OCI-M2 (cell line): ENCODE measurements at regions not wholly inside any gene's neighbourhood (a gene's known extent, or its start where the extent isn't known, plus 50 kb on each side); places are given as distances from the start of the nearest gene placed in this dataset.

Source experiments
- DNase-seq: peaks from one replicate; lab custom pipeline; 2025; ENCODE audit not compliant: unreplicated experiment; lab: John Stamatoyannopoulos, UW

DNA sequence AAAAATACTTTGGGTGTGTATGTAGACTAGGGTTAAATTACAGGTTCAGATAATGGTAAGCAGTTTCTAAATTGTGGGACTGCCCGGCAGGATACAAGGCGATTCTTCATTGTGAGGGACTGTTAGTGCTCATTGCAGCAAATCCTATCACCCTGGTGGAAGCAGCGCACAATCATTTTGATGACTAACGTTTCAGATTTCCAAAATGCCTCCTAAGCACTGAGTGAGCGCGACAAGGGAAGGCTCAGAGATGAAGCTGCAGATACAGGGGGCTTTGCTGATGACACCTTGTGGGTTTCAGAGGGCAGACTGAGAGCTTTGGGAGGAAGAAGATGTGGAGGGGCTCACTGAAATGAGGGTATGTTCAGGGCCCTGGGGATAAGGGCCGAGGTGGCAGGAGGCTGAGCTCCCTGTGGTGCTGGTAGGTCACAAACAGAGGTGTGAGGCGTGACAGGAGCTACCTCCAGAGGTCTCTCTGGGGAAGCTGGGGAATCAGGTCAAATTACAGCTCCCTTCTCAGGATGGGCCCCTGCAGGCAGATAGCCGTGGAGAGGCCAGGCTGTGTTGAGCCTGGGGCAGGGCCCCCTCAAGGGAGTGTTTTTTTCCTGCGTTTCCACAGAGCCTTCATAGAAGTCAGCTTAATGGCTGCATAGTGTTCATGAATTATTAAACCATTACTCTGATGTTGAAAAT, 84.5 kb upstream of the FYN start:
- DNase-seq: no peak

DNA sequence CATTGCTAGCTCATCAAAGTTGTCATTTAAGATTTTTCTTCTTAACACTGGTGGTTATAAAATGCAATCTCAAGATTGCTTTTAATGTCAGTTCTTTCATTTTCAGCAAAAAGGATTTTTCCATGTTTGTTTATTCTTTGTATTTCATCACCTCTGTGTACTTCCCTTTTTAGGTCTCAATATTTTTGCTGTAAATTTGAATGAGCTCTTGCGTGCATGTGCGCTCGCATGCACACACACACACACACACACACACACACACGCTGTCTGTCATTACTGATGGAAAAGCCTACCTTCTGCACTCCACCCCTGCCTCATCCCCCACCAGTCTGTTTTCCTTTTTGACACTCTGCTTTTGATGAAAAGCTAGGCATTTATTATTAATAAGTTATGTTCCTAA, 85.3 kb upstream of the FYN start:
- DNase-seq: no peak

DNA sequence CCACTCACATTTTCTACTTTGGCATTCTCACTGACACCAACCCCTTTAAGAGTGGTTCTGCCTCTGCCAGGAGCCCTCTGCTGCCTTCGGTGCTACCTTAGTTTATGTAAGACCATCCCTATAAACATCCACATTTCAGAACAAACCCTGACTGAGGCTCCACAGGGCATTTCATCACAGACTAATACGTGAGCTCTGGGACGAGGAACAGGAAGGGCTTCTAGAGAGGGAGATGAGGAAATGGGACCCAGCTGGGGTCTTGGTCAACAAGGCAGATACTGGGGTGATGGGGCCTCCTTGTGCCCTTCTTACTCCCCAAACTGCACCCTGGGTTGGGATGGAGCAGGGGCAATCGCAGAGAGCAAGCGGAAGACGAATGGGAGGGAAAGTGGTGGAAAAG, 86.5 kb upstream of the FYN start:
- no peak for DNase-seq

DNA sequence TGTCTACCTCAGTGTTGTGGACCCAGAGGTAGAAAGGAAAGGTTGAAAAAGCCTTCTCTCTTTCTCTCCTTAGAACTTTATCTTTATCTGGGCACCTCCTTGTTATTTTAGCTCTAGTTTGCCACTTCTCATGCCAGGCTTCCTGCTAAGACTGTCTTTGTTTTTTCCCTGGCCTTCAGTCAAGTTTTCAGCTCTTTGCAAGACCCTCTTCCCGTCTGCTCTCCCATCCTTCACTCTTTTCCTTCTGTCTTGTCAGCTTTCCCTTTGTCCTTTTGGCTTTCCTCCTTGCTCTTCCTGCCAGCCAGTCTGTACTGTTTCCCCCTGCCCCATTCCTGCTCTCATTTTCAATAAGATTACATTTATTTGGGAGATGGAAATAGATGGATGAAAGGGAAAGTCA, 86.8 kb upstream of the CCN6 start:
- DNase-seq: no peak

DNA sequence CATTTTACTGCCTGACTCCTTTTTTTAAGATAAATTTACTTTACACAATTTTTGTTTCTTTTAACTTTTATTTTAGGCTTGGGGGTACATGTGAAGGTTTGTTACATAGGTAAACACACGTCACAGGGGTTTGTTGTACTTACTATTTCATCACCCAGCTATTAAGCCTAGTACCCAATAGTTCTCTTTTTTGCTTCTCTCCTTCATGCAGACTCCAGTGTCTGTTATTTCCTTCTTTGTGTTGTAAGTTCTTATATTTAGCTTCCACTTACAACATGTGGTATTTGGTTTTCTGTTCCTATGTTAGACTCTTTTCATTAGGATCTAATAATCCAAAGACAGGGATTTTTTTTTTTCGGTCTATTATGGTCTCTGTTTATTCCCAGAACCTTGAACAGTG, 83.5 kb upstream of the CCN6 start:
- DNase-seq: no peak

DNA sequence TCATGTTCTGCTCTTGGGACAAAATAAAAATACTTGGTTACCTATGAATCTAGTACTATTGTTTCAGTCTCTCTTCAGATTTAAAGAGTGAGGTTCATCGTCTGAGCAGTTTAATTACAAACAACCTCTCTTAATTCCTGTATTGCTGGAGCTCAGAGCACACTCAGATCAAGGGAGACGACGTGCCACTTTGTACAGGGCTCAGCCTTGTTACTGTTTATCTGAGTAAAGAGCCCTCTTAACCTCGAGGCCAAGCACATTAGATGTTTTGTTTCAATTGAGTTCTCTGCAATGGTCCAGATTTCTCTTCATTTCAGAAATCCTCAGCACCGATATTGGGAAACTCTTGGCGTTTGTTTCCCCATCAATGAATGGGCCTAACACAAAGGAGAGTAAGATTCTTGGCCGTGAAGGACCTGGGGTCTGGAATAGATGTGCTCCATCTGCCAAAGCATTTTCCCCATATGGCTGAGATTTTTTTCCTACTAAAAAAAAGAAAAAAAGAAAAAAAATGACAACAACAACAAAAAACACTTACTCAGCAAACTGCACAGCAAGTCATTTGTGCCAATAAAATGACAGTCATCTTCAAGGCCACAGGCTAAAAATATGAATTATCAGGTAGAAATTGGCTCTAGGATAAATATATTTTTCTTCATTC, 82.6 kb upstream of the CCN6 start:
- DNase-seq: no peak

DNA sequence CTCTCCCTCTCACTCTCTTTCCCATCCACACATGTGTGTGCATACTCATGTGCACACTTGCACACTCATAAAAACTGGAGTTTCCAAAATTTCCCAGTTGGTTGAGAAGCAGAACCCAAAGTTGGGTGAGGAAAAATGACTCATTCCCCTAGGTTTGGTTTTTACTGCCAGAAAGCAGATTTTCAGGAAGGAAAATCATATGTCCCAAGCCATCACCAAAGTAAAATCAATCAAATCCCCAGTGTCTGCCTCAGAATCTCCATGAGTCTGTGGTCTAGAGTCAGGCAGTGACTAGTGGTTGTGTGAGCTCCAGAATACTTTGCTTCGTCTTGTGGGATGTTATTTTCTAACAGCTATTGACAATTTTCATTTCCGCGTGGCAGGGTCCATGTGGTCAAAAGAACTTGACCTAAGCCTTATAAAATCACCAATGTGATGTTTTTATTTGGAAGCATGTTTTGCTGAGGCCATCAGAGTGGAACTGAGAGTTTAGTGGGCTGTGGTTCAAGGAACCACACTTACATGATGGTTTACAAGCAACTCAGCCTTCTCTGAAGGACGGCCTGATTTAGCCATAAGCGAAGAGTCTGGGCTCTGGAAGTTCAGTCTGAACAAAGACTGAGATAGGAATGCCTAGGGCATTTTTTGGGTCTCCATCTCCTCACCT, 81.9 kb upstream of the CCN6 start:
- DNase-seq: no peak

DNA sequence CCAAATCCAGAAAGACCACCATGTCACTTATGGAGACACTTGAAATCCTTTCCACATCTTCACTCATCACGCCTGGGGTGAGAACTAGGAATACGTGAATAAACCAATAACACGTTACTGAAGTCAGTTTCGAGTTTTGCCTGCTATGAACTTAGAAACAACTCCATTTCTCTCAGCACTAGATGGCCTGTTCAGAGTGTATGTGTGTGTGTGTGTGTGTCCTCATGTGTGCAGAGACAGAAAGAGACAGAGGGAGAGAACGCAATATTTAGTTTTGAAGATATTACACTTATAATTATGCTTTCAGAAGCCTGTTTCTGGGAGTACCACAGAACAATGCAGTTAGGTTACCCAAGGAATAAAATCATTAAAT, 81.2 kb upstream of the CCN6 start:
- no peak for DNase-seq

DNA sequence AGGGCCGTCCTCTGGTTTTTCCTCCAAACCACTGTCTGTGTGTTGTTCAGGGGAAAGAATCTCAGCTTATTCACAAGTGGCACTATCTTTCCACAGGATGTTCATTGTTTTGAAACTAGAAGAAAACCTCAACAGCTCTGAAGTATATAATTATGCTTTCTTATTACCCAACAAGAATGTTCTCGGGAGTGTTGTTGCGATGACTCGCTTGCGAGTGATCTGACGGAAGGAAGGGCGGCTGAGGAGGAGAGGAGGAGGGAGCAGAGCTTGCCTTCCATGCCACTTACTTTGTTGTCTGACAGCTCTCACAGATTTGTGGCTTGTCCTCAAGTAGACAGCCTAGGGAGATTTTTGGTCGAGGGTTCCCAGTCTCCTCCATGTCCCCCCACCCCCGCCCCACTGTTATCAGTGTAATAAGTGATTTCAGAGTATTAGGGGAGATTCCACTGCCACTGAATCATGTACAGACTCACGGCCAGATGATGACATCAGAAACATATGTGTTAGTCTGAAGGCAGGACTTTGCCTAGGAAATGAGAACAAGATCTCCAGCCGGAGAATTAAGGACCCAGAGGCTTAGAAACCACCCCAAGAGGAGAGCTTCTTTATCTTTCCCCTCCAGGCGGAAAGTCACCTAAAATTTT, 80.7 kb upstream of the CCN6 start:
- no peak for DNase-seq

DNA sequence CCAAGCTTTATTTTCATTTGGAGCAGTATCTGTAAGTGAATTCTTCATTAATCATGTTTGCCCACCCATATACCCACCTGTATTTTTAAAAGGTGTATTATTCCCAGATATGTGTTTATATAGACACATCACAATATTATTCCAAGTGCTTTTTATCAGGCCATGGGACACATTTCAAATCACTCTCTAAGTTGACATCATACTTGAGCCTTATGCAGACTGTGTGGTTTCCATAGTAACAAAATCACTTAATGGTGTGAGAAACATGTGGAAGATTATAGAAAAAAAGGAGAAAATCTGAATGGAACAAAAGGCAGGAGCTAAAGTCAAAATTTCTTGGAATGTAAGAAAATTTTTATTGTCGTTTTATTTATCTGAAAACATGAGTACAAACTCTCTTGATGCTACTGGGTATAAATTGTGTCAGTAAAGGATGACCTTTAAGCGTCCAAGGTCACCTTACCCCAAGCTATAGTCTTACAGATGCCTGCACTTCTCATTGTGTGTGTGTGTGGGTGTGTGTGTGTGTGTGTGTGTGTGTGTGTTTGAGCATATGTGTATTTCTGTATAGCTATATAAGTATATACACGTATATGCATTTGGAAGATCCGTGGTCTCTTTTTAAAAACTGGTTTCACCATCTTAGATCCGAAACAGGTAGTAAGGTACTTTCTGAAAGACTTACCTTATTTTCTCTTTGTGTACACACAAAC, 79.8 kb upstream of the CCN6 start:
- DNase-seq: no peak

DNA sequence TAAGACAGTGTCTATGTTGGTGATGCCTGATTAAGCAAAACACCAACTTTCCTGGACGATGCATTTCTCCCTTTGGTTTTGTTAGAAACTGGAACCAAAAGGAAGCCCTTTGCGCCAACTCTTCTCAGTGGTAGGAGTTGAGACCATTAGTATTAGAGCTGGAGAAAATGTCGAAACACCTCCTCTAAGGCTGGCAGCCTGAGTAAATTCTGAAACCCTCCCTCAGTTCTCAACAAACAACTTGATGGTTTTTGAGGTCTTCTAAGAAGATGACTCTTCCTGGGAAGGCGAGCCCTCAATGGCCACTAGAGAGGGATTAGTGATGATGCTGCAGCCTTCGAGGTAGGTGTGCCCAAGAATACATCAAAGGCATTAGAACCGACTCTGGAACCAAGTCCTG, 78.4 kb upstream of the CCN6 start:
- no peak for DNase-seq

DNA sequence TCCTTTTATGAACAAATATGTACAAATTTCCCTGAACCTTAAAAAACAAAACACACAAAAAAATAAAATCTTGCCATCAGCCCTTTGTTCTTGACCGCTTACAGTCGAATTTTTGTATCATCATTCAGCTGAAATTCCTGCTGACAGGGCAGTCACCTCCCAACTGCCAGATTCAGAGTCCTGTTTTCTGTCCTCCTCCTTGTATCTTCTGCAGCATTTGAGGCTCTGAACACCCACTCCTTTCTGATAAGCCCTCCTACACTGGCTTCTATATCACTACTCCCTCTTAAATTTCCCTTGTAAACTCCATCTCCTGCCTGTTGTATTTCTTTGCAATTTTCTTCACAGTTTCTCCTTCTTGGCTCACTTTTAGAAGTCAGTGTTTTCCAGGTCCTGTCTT, 77.8 kb upstream of the CCN6 start:
- peak; percentile 10 for DNase-seq

DNA sequence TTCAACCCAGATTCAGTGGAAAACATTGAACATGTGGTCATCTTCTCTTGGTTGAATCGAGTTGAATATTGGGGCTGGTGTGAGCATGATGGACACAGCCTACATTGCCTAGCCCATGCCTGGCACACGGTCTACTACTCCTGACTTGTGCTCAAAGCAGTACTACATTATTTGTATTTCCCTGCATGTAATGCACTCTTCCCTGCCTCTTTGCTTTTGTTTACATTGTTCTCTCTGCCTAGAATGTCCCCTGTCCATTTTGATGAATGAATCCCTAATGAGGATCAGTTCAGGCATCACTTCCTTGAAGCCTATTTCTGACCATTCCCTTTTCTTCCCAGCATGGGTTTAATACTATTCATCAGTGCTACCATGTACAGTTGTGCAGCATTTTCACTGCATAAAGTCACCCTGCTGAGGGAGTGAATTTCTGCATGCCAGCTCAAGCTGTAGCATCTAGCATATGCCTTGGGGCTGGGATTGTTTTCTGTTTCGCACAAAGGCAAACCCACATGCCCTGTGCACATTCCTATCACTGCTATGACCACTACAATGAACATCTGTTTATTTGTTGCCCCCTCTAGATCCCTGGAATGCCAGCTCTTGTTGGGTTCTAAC, 75.3 kb upstream of the CCN6 start:
- no peak for DNase-seq

DNA sequence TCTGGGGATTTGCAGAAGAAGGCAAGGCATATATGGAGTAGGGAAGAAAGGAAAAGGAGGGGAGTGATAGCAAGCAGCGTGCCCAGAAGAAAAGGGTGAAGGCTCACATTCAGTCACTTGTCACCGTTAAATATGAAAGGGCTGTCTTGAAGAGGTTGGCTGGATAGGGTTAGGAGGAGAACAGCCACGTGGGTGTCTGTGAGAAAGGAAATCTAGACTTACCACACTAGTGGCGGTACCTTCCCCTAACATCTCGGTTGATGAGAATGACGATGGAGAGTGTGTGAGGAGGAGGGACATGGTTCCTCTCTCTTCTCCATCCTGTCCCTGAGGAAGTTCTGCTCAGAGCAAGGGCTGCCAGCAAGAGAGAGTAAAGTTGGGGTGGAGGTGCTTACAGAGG, 74.3 kb upstream of the CCN6 start:
- no peak for DNase-seq

DNA sequence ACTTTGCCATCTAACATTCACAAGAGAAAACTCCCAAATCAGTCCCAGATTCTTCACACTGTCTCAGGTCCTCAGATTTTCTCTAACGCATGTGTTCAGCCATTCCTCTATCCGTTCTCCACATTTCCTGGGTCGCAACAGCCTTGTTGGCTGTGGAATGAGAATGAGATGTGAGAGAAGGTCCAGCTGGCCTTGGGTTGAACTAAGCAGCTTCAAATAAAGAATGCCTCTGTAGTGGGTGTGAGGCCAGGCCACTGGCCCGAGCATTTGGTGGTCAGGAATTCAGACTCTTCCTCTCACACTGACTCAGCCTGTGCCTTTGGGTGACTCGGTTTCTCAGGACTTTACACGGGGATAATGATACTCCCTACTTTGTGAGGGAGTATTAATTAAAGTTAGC, 73.8 kb upstream of the CCN6 start:
- no peak for DNase-seq

DNA sequence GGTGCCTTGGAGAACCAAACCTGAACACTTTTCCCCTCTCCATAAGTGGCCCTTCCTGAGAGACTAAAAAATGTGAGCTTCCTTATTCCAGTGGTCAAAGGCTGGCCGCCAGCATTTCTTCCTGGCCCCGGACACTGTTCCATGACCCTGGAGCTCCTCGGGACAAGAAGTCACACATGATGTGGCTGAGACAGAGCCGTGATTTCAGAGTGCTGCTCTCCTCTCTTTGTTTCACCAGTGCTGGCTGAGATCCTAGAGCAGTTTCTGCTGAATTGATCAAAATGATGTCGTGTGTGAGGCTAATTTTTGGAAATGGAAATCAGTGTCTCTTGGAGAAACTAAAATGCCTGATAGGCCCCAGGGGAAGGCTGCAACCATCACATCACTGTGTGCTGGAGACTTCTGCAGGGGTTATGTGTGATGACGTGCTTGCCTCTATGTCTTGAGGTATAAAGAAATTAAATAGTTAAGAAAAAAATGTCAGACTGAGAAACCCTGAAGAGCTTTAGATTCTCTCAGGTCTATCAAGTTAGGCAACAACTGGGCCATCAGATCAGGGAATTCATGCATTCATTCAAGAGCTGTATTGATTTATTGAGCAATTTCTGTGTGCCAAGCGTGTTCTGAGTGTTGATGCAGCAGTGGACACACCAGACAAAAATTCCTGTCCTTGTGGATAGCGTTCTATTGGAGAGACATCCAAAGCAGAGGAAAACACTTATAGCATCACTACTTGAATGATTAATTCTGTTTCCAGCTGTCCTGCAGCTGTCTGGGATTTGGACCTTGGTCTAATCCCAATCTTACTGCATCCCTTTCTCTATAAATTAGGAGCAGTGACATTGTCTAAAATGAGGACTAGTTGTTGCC, 72.7 kb upstream of the CCN6 start:
- DNase-seq: no peak

DNA sequence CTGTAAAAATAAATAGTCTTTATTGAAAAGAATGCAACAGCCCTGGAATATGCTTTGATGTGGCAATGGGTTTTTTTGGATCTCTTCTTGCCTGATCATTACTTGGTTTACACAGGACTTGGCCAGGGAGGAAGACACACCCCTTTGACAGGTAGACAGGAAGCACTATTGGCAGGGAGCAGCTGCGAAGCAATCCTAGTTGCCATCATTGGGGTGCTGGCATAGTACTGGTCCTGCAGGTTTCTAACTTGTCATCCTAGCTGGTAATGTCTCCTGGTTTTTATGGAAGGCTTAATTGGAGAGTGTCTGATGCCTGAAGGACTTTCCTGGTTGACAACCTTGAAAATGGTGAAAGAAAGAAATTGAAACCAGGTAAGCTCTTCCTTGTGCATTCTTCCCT, 71.2 kb upstream of the CCN6 start:
- no peak for DNase-seq

DNA sequence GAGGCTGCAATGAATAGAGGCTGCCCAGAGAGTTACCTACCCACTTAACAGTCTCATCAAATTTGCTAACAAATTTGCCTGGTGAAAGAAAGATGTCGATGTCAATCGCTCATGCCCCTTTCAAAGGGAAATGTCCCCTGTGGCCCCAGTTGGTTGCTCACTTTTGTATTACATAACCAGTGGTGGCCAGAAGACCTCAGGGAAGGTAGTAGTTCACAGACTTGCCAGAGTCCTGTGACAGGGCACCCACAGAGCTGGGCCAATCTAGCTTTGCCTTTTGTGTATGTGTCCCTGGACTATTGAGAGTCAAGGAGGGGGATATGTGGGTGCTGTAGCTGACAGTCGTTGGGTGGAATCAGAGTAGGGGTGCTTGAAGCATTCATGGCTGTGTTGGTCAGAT, 70.7 kb upstream of the CCN6 start:
- DNase-seq: no peak

DNA sequence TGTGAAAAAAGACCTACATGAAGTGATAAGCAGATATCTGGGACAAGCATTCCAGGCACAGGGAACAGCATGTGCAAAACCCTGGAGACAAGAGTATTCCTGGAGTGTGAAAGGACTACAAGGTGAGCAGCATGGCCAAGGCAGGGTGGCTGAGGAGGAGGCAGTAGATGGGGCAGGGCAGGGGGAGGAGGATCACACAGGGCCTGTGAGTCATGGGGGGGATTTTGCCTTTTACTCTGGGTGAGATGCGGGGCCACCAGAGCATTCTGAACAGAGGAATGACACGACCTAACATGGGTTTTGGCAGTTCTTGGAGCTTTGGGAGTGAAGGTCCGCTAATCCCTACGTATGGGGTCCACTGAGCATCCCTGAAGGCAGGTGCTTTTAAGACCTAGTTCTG, 69.8 kb upstream of the CCN6 start:
- no peak for DNase-seq

DNA sequence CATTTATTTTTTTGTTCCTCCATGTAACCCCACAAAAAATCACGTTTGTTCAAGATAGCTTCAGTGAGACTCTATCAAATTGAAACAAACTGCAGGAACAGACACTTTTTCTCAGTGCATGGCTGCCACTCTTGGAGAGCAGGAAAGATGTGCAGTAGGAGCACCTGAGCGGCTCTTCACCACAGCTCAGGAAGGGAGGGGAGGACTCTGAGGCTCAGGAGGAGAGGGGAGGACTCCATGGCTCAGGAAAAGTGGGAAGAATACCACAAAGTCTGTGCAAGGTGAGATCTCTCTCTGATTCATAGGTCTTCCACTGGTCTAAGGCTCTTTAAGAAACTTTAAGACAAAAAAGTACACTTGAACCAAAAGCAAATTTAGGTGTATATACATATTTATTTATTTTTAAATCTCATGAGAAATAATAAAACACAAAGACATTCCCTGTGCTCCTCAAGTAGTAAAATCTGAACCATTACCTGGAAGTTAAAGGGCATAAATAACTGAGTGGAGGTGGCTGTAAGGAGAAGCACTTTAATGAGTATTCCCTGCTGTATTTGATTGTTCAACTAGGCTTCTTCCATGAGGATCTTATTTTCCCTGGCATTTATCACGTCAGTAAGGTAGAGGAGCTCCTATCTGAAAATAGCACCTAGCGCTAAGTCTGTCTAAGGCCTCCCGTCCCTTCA, 69.2 kb upstream of the CCN6 start:
- no peak for DNase-seq
